GM23248 (cell line): ENCODE measurements at regions not wholly inside any gene's neighbourhood (a gene's known extent, or its start where the extent isn't known, plus 50 kb on each side); places are given as distances from the start of the nearest gene placed in this dataset.
"Not testable (repeated sequence)": the region's sequence is repeated elsewhere in the genome, so short reads cannot be mapped to it uniquely, and the experiment has no call there.

Source experiments
- DNase-seq: peaks from one replicate; pipeline ENCODE4 v3.0.0-alpha.2; 2015
- H2AFZ ChIP-seq: fragments of 200-600 bp; sonication (generic); 2 replicates; pipeline ENCODE4 v1.6.1; 2016; ENCODE audit warnings: antibody characterized with exemption
- H3F3A ChIP-seq: fragments of 200-600 bp; sonication (generic); 2 replicates; pipeline ENCODE4 v1.6.1; 2016; ENCODE audit warnings: mild to moderate bottlenecking, antibody characterized with exemption, mixed run types; ENCODE audit not compliant: insufficient read depth
- H3K27ac ChIP-seq: fragments of 200-600 bp; sonication (generic); 2 replicates; pipeline ENCODE4 v1.5.1; 2016; ENCODE audit warnings: mild to moderate bottlenecking
- H3K27me3 ChIP-seq: fragments of 200-600 bp; sonication (generic); replicated peaks from 2 replicates; pipeline ENCODE4 v1.6.1; 2016; ENCODE audit warnings: mild to moderate bottlenecking; ENCODE audit not compliant: insufficient read depth
- H3K36me3 ChIP-seq: fragments of 200-600 bp; sonication (generic); 2 replicates; pipeline ENCODE4 v1.6.1; 2016; ENCODE audit warnings: low read depth, mild to moderate bottlenecking
- H3K4me1 ChIP-seq: fragments of 200-600 bp; sonication (generic); 2 replicates; pipeline ENCODE4 v1.6.1; 2016; ENCODE audit warnings: mild to moderate bottlenecking; ENCODE audit not compliant: insufficient read depth
- H3K4me2 ChIP-seq: fragments of 200-600 bp; sonication (generic); one replicate; pipeline ENCODE4 v1.6.1; 2016; ENCODE audit warnings: mild to moderate bottlenecking; ENCODE audit not compliant: unreplicated experiment
- H3K4me3 ChIP-seq: fragments of 200-600 bp; sonication (generic); 2 replicates; pipeline ENCODE4 v1.5.1; 2016; ENCODE audit warnings: mild to moderate bottlenecking
- H3K79me2 ChIP-seq: fragments of 200-600 bp; sonication (generic); 2 replicates; pipeline ENCODE4 v1.6.1; 2016; ENCODE audit warnings: mild to moderate bottlenecking; ENCODE audit not compliant: insufficient read depth
- H3K9ac ChIP-seq: fragments of 200-600 bp; sonication (generic); 2 replicates; pipeline ENCODE4 v1.6.1; 2016; ENCODE audit warnings: mild to moderate bottlenecking
- H3K9me2 ChIP-seq: fragments of 200-600 bp; sonication (generic); 2 replicates; pipeline ENCODE4 v1.6.1; 2016; ENCODE audit warnings: mixed run types, mild to moderate bottlenecking, moderate library complexity; ENCODE audit not compliant: insufficient read depth
- H3K9me3 ChIP-seq: fragments of 200-600 bp; sonication (generic); one replicate; pipeline ENCODE4 v1.6.1; 2017; ENCODE audit warnings: low read depth
- H4K20me1 ChIP-seq: fragments of 200-600 bp; sonication (generic); 2 replicates; pipeline ENCODE4 v1.6.0; 2016; ENCODE audit not compliant: insufficient read depth
- EZH2 ChIP-seq: fragments of 200-600 bp; sonication (generic); IDR thresholded peaks from 2 replicates; pipeline ENCODE4 v1.6.1; 2018; ENCODE audit warnings: antibody characterized with exemption, mild to moderate bottlenecking; ENCODE audit not compliant: insufficient read depth, poor library complexity, severe bottlenecking
- EZH2phosphoT487 ChIP-seq: fragments of 200-600 bp; sonication (generic); IDR thresholded peaks from 2 replicates; pipeline ENCODE4 v1.6.1; 2018; ENCODE audit warnings: antibody characterized with exemption, moderate library complexity, mild to moderate bottlenecking, low read depth; ENCODE audit not compliant: insufficient read depth
- WGBS, 2 experiments: methylation state at CpG; one replicate each; pipeline ENCODE4 v1.1.6; 2015 to 2017; ENCODE audit warnings: low lambda C conversion rate in 2 of 2, low coverage in 1 of 2; ENCODE audit errors: missing lambda C conversion rate in 2 of 2; 5-methylcytosine and 5-hydroxymethylcytosine counted together
- in situ Hi-C: fragments of 300-500 bp; cut with MboI; formaldehyde crosslinking; loops from 2 replicates; pipeline ENCODE4 v1.15.0; 2020

DNA sequence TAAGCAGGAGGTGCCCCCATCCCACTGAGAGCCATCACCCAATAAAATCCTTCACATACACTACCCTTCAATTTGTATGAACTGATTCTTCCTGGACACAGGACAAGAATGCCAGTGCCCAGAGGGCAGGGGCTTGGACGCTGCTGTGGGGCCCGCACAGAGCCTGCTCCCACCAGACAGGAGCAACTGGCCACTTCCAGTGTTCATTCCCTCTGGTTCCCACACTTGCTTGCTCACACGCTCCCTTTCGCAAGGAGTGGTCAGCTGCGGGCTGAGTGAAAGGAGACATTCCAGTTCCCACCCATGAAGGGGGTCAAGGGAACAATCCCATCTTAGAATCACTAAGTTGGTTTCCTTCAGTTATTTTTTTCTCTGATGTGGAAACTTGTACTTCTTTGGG, 314.5 kb upstream of the ACO1 start:
- Histone ChIP-seq H3K79me2 (no peaks in the 10 kb centered on the region), H3K9me2 (no peaks in the 10 kb centered on the region), H2AFZ (no peak overlapping the region), H3K9me3 (no peaks in the 10 kb centered on the region), H3K36me3 (no peaks in the 10 kb centered on the region), H3K9ac (no peak overlapping the region), H3K4me2 (no peak overlapping the region), H3K4me3 (no peak overlapping the region), H4K20me1 (no peaks in the 10 kb centered on the region), H3F3A (no peaks in the 10 kb centered on the region), H3K4me1 (no peaks in the 10 kb centered on the region), H3K27me3 (no peaks in the 10 kb centered on the region), H3K27ac (no peak overlapping the region)
- TF ChIP-seq EZH2 (no peak), EZH2phosphoT487 (no peak)
- no peak for DNase-seq
- in situ Hi-C loops = no loop called here
- WGBS, 2 experiments = 26 to 39% methylated on average over 5 of the region's 5 CpGs

DNA sequence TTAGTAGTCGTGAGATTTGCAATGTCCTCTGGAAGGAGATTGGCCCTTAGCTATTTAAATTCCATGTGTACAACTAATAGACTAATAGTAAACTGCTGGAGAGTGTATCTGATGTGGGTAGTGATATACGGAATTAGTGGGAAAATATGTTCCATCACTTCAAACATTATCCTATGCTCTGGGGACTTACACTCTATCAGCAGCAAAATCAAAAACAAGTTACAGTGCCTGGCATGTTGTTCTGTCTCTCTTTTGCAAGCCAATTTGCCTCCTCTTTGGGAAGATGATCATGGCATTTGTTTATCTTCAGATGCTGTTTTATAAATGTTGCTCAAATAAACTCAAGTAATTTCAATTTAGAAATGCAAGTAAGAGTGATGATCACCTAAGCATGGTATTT, 311.9 kb upstream of the ACO1 start:
- Histone ChIP-seq H3K4me2 (no peak overlapping the region), H3K27me3 (no peaks in the 10 kb centered on the region), H4K20me1 (no peaks in the 10 kb centered on the region), H3K4me3 (no peak overlapping the region), H3K9ac (no peak overlapping the region), H3K27ac (no peak overlapping the region), H3F3A (no peaks in the 10 kb centered on the region), H3K4me1 (no peaks in the 10 kb centered on the region), H3K36me3 (no peaks in the 10 kb centered on the region), H2AFZ (no peak overlapping the region), H3K9me2 (no peaks in the 10 kb centered on the region), H3K79me2 (no peaks in the 10 kb centered on the region), H3K9me3 (no peaks in the 10 kb centered on the region)
- TF ChIP-seq EZH2phosphoT487 (no peak), EZH2 (no peak)
- no peak for DNase-seq
- 2 to 5% methylated on average over 2 of the region's 2 CpGs for WGBS, 2 experiments
- in situ Hi-C loops = no loop called here

GRCh38 chr9:32092031-32092430, 292.4 kb upstream of the ACO1 start:
- 0 to 14% methylated on average over 1 of the region's 1 CpG for WGBS, 2 experiments
- no peaks in the 10 kb centered on the region for H3K4me1 ChIP-seq
- no peaks in the 10 kb centered on the region for H3K79me2 ChIP-seq
- H3K9me3 ChIP-seq = no peaks in the 10 kb centered on the region
- H2AFZ ChIP-seq = no peak overlapping the region
- no peak for DNase-seq
- no peak overlapping the region for H3K4me3 ChIP-seq
- H3K4me2 ChIP-seq = no peak overlapping the region
- no peaks in the 10 kb centered on the region for H3K36me3 ChIP-seq
- no peak overlapping the region for H3K9ac ChIP-seq
- H3K9me2 ChIP-seq = no peaks in the 10 kb centered on the region
- H3K27me3 ChIP-seq = no peaks in the 10 kb centered on the region
- no peaks in the 10 kb centered on the region for H3F3A ChIP-seq
- TF ChIP-seq EZH2 = no peak
- no peak for TF ChIP-seq EZH2phosphoT487
- in situ Hi-C loops = no loop called here
- no peak overlapping the region for H3K27ac ChIP-seq
- H4K20me1 ChIP-seq = no peaks in the 10 kb centered on the region

- Histone ChIP-seq H4K20me1 (no peaks in the 10 kb centered on the region), H3K27me3 (no peaks in the 10 kb centered on the region), H3K4me3 (no peak overlapping the region), H3K4me2 (no peak overlapping the region), H3K9me3 (no peaks in the 10 kb centered on the region), H3K27ac (no peak overlapping the region), H2AFZ (no peak overlapping the region), H3K9ac (no peak overlapping the region), H3K9me2 (no peaks in the 10 kb centered on the region), H3K4me1 (no peaks in the 10 kb centered on the region), H3F3A (no peaks in the 10 kb centered on the region), H3K79me2 (no peaks in the 10 kb centered on the region), H3K36me3 (no peaks in the 10 kb centered on the region)
- TF ChIP-seq EZH2 = no peak
- no peak for TF ChIP-seq EZH2phosphoT487
- no peak for DNase-seq
- 13 to 21% methylated on average over 2 of the region's 2 CpGs for WGBS, 2 experiments
- in situ Hi-C loops = no loop called here
Measured at GRCh38 chr9:32117291-32117690, 267.2 kb upstream of the ACO1 start.

DNA sequence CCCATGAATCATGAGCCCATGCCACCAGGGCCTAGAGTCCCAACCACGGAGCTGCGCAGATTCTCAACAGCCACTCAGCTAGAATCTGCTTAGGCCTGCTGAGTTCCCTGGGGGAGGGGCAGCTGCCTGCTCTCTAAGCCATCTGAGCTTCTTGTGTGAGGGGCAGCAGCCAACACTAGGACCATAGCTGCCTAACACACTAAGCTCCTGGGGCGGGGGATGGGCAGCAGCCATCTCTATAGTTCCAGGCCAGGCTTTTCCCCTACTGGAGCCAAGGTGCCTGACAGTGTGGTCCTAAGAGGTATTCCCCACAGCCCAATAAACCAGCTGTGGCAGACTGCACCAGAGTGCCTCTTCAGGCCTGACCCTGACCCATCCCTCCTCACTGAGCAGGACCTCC, 255.9 kb upstream of the ACO1 start:
- Histone ChIP-seq H3K4me3 (no peak overlapping the region), H3K27ac (no peak overlapping the region), H3K4me1 (no peaks in the 10 kb centered on the region), H2AFZ (no peak overlapping the region), H3F3A (no peaks in the 10 kb centered on the region), H3K9me2 (no peaks in the 10 kb centered on the region), H3K27me3 (no peaks in the 10 kb centered on the region), H3K4me2 (no peak overlapping the region), H3K9me3 (no peaks in the 10 kb centered on the region), H4K20me1 (no peaks in the 10 kb centered on the region), H3K9ac (no peak overlapping the region), H3K79me2 (no peaks in the 10 kb centered on the region), H3K36me3 (no peaks in the 10 kb centered on the region)
- in situ Hi-C loops = no loop called here
- 9 to 66% methylated on average over 1 to 3 of the region's 3 CpGs for WGBS, 2 experiments
- TF ChIP-seq EZH2 = no peak
- no peak for DNase-seq

- H3K27me3 ChIP-seq, H3K9ac ChIP-seq, H3K36me3 ChIP-seq, H3K9me3 ChIP-seq, in situ Hi-C loops, H4K20me1 ChIP-seq, H3K9me2 ChIP-seq, H3K4me2 ChIP-seq, H2AFZ ChIP-seq, DNase-seq, H3K4me1 ChIP-seq, H3K27ac ChIP-seq, H3K4me3 ChIP-seq, H3K79me2 ChIP-seq, H3F3A ChIP-seq: not testable (repeated sequence)
- 7% methylated on average over 2 of the region's 2 CpGs for WGBS, 2 experiments
Measured at GRCh38 chr9:32130709-32131108, 253.7 kb upstream of the ACO1 start.
